HepG2 (cell line): ENCODE measurements at regions not wholly inside any gene's neighbourhood (a gene's known extent, or its start where the extent isn't known, plus 50 kb on each side); places are given as distances from the start of the nearest gene placed in this dataset.

Experiments
- ATAC-seq: fragments of 200-7000 bp; cut with Tn5 transposase; 3 replicates; pipeline ENCODE4 v1.9.1; 2020; ENCODE audit warnings: mild to moderate bottlenecking, moderate library complexity
- BruUV-seq: library from RNA; stranded (reverse); fragments of 400-500 nt; replicated peaks from 2 replicates; lab custom pipeline; 2021; lab: Mats Ljungman, UMichigan
- CTCF ChIA-PET: fragments of 300-600 bp; formaldehyde crosslinking; extraction: SDS; loops from one replicate; lab custom pipeline; 2021; ENCODE audit warnings: low total read pairs, inconsistent platforms, low intra/inter-chr PET ratio; lab: Yijun Ruan, JAX
- POLR2A ChIA-PET: fragments of 350-600 bp; sonication (Branson Sonifier 250); formaldehyde crosslinking; loops from one replicate; lab custom pipeline; 2020; ENCODE audit warnings: antibody characterized with exemption, inconsistent platforms; lab: Yijun Ruan, JAX
- DNase-seq: peaks from one replicate; pipeline ENCODE4 v3.0.0-alpha.2; 2015; ENCODE audit warnings: low spot score
- FAIRE-seq: peaks from 3 replicates; lab custom pipeline; 2011; peaks lifted over from hg19 to GRCh38; lab: Jason Lieb, UNC
- H2AFZ ChIP-seq: one replicate; pipeline ENCODE4 v1.6.1; 2011; ENCODE audit warnings: low read length, inconsistent platforms
- H3K27ac ChIP-seq: fragments of 300-600 bp; 3 replicates; pipeline ENCODE4 v1.8.0; 2011; ENCODE audit warnings: mixed run types, mild to moderate bottlenecking, mixed read lengths, low read length, inconsistent platforms; ENCODE audit not compliant: insufficient read depth; ENCODE audit errors: extremely low read length
- H3K27me3 ChIP-seq, 2 experiments: fragments of 200-600 bp in 1 of 2; 2 replicates in 1 of 2; 3 replicates in 1 of 2; pipeline versions ENCODE4 v1.6.0 to v1.8.0; 2011; ENCODE audit warnings: low read length in 2 of 2, mild to moderate bottlenecking in 2 of 2, moderate library complexity in 2 of 2, inconsistent platforms in 1 of 2; ENCODE audit not compliant: insufficient read depth in 2 of 2, control insufficient read depth in 1 of 2
- H3K36me3 ChIP-seq, 2 experiments: fragments of 200-600 bp in 1 of 2; replicated peaks in 1 of 2; 2 replicates in 1 of 2; 3 replicates in 1 of 2; pipeline versions ENCODE4 v1.5.1 to v1.8.0; 2011; ENCODE audit warnings: low read length in 2 of 2, inconsistent platforms in 1 of 2; ENCODE audit not compliant: insufficient read depth in 2 of 2, control insufficient read depth in 1 of 2
- H3K4me1 ChIP-seq: 2 replicates; pipeline ENCODE4 v1.5.1; 2012; ENCODE audit warnings: low read length, inconsistent platforms; ENCODE audit not compliant: insufficient read depth
- H3K4me2 ChIP-seq: 2 replicates; pipeline ENCODE4 v1.6.0; 2011; ENCODE audit warnings: low read depth, low read length, inconsistent platforms
- H3K4me3 ChIP-seq, 3 experiments: fragments of 200-600 bp in 1 of 3; sonication (generic), shearing (Covaris generic) in 1 of 3; replicated peaks in 1 of 3; 2 replicates each; pipeline ENCODE4 v1.5.1; 2011 to 2016; ENCODE audit warnings: low read length in 3 of 3, inconsistent platforms in 2 of 3, low read depth in 2 of 3, mild to moderate bottlenecking in 2 of 3, control low read depth in 1 of 3, mixed read lengths in 1 of 3; ENCODE audit not compliant: insufficient read depth in 1 of 3
- H3K79me2 ChIP-seq: one replicate; pipeline ENCODE4 v1.6.1; 2011; ENCODE audit warnings: low read length, inconsistent platforms; ENCODE audit not compliant: insufficient read depth
- H3K9ac ChIP-seq: 2 replicates; pipeline ENCODE4 v1.6.0; 2011; ENCODE audit warnings: mild to moderate bottlenecking, low read depth, low read length, inconsistent platforms; ENCODE audit not compliant: insufficient read depth
- H3K9me3 ChIP-seq: 2 replicates; pipeline ENCODE4 v1.5.1; 2012; ENCODE audit warnings: mild to moderate bottlenecking, low read length
- H4K20me1 ChIP-seq: 2 replicates; pipeline ENCODE4 v1.6.0; 2011; ENCODE audit warnings: inconsistent platforms, mild to moderate bottlenecking, low read length, moderate library complexity; ENCODE audit not compliant: insufficient read depth
- HDAC2 ChIP-seq: sonication (generic); formaldehyde crosslinking; IDR thresholded peaks from 2 replicates; pipeline ENCODE4 v1.4.0; 2020; ENCODE audit warnings: missing genetic modification reagents
- MBD4 ChIP-seq: IDR thresholded peaks from 2 replicates; pipeline ENCODE4 v1.6.1; 2012; ENCODE audit warnings: low read length, inconsistent platforms, borderline replicate concordance
- MTF2 ChIP-seq: sonication (generic); formaldehyde crosslinking; IDR thresholded peaks from 2 replicates; pipeline ENCODE4 v1.5.0; 2020; ENCODE audit warnings: missing genetic modification reagents, borderline replicate concordance
- NR1H2 ChIP-seq: sonication (generic); formaldehyde crosslinking; IDR thresholded peaks from 2 replicates; pipeline ENCODE4 v1.8.1; 2022; ENCODE audit warnings: low read depth, missing genetic modification reagents, borderline replicate concordance
- SNRNP70 ChIP-seq: fragments of 200-400 bp; formaldehyde crosslinking; IDR thresholded peaks from 2 replicates; pipeline ENCODE4 v1.6.1; 2017; ENCODE audit warnings: mild to moderate bottlenecking, low read depth, low read length, moderate library complexity
- ZNF10 ChIP-seq: sonication (generic); formaldehyde crosslinking; IDR thresholded peaks from 2 replicates; pipeline ENCODE4 v1.4.0; 2020; ENCODE audit warnings: mild to moderate bottlenecking, low read depth, missing genetic modification reagents, borderline replicate concordance
- ZNF317 ChIP-seq: sonication (generic); formaldehyde crosslinking; IDR thresholded peaks from 2 replicates; pipeline ENCODE4 v1.5.0; 2020; ENCODE audit warnings: mild to moderate bottlenecking, missing genetic modification reagents
- ZNF761 ChIP-seq: sonication (generic); formaldehyde crosslinking; conservative IDR thresholded peaks from 2 replicates; pipeline ENCODE4 v1.4.0; 2020; ENCODE audit warnings: mild to moderate bottlenecking, missing genetic modification reagents
- WGBS: methylation state at CpG from one replicate; pipeline ENCODE4 v1.1.6; 2017; ENCODE audit warnings: low lambda C conversion rate; 5-methylcytosine and 5-hydroxymethylcytosine counted together
- in situ Hi-C: cut with HindIII; loops from 2 replicates; pipeline ENCODE4 v1.10.0; 2017; ENCODE audit warnings: low pct_unique_long_range_greater_than_20kb; ENCODE audit not compliant: extremely low pct_ligation_motif_present
- intact Hi-C: fragments of 100-400 bp; cut with micrococcal nuclease; formaldehyde crosslinking; loops from one replicate; pipeline ENCODE4 v1.10.0; 2022; ENCODE audit not compliant: unreplicated experiment
- TF ChIP-seq, protein P1 (sequence below): sonication (generic); formaldehyde crosslinking; IDR thresholded peaks from 2 replicates; pipeline ENCODE4 v1.4.0; 2020; ENCODE audit warnings: mild to moderate bottlenecking, missing genetic modification reagents
- TF ChIP-seq, protein P2 (sequence below): sonication (generic); formaldehyde crosslinking; IDR thresholded peaks from 2 replicates; pipeline ENCODE4 v1.9.0; 2021; ENCODE audit warnings: missing genetic modification reagents, borderline replicate concordance

DNA sequence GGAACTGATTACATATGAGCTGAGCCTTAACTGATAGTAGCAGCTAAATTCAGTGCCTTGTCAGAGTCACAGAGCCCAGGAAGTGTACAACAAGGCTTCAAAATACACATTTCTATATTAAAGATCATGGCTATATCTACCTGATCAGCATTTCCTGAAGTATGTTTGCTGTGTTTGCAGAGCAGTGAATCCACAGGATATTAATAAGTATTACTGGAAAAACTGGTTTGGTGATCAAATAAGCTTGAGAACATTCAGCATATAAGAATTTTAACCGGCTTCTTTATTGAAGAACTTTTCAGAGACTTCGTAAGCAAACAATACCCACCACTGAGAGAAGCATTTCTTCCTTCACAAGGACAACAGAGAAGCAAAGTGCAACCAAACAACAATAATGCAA is 227.0 kb downstream of the ELAVL2 start:
- Histone ChIP-seq H3K9me3 (no peaks in the 10 kb centered on the region), H3K27me3 (no peaks in the 10 kb centered on the region), H3K4me1 (no peaks in the 10 kb centered on the region), H3K4me2 (no peak overlapping the region), H3K27ac (no peak overlapping the region), H4K20me1 (no peaks in the 10 kb centered on the region), H3K79me2 (no peaks in the 10 kb centered on the region), H3K4me3 (no peak overlapping the region), H2AFZ (no peak overlapping the region), H3K36me3 (no peaks in the 10 kb centered on the region), H3K9ac (no peak overlapping the region)
- POLR2A ChIA-PET, result no interaction called here
- CTCF ChIA-PET, result no interaction called here
- WGBS, result 2% methylated on average over 2 of the region's 2 CpGs
- DNase-seq (no peak), ATAC-seq (no peak), FAIRE-seq (no peak)
- intact Hi-C loops (no loop called here), in situ Hi-C loops (no loop called here)
- TF ChIP-seq SNRNP70, result no peak
- TF ChIP-seq MBD4, result no peak
- TF ChIP-seq ZNF317 (CRISPR knock-in tag), result no peak
- TF ChIP-seq ZNF10 (CRISPR knock-in tag), result no peak
- TF ChIP-seq ZNF761 (CRISPR knock-in tag), result no peak
- no peak for TF ChIP-seq HDAC2
- TF ChIP-seq, protein P1, sequence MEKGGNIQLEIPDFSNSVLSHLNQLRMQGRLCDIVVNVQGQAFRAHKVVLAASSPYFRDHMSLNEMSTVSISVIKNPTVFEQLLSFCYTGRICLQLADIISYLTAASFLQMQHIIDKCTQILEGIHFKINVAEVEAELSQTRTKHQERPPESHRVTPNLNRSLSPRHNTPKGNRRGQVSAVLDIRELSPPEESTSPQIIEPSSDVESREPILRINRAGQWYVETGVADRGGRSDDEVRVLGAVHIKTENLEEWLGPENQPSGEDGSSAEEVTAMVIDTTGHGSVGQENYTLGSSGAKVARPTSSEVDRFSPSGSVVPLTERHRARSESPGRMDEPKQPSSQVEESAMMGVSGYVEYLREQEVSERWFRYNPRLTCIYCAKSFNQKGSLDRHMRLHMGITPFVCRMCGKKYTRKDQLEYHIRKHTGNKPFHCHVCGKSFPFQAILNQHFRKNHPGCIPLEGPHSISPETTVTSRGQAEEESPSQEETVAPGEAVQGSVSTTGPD, result no peak
- TF ChIP-seq, protein P2, sequence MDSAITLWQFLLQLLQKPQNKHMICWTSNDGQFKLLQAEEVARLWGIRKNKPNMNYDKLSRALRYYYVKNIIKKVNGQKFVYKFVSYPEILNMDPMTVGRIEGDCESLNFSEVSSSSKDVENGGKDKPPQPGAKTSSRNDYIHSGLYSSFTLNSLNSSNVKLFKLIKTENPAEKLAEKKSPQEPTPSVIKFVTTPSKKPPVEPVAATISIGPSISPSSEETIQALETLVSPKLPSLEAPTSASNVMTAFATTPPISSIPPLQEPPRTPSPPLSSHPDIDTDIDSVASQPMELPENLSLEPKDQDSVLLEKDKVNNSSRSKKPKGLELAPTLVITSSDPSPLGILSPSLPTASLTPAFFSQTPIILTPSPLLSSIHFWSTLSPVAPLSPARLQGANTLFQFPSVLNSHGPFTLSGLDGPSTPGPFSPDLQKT, result no peak
- no peak for TF ChIP-seq MTF2 (CRISPR knock-in tag)
- no peak for TF ChIP-seq NR1H2 (CRISPR knock-in tag)
- no TSS peak for BruUV-seq
